ENCODE measurements at regions not wholly inside any gene's neighbourhood (a gene's known extent, or its start where the extent isn't known, plus 50 kb on each side); places are given as distances from the start of the nearest gene placed in this dataset.

DNA sequence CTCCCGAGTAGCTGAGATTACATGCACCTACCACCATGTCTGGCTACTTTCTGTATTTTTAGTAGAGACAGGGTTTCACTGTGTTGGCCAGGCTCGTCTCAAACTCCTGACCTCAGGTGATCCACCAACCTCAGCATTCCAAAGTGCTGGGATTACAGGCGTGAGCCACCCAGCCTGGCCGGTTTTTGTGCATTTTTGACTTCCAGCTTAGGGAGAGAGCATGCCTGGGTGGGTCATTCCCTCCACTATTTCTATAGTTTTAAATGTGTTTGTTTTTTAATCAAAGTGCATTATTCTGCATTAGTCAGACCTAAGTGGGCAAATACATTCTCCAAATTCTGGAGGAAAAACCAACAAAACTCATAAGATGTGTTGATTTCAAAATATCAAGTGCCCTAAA, 207.4 kb upstream of the NRIP1 start (continued):
- TF ChIP-seq ZNF391 (tag by site-specific recombination; IDR thresholded peaks at IDR 0.05; ENCODE audit: borderline replicate concordance, low read depth) (no peak), ZNF621 (tag by site-specific recombination; IDR thresholded peaks at IDR 0.05) (no peak), ZBTB48 (tag by site-specific recombination; IDR thresholded peaks at IDR 0.05) (no peak), PRDM2 (tag by site-specific recombination; IDR thresholded peaks at IDR 0.05; ENCODE audit: borderline replicate concordance) (no peak), ZNF596 (tag by site-specific recombination; IDR thresholded peaks at IDR 0.05) (no peak), ZNF302 (tag by site-specific recombination; IDR thresholded peaks at IDR 0.05; ENCODE audit: low read depth) (no peak), ZNF791 (tag by site-specific recombination; IDR thresholded peaks at IDR 0.05) (no peak), ZBTB1 (tag by site-specific recombination; IDR thresholded peaks at IDR 0.05) (no peak), ZNF266 (tag by site-specific recombination; IDR thresholded peaks at IDR 0.05; ENCODE audit: low read depth) (no peak), HOXC10 (CRISPR knock-in tag; IDR thresholded peaks at IDR 0.05) (no peak), ZNF335 (tag by site-specific recombination; conservative IDR thresholded peaks at IDR 0.05) (no peak), YY1 (tag by site-specific recombination; IDR thresholded peaks at IDR 0.05) (no peak), ZNF16 (tag by site-specific recombination; IDR thresholded peaks at IDR 0.05; ENCODE audit: low read depth) (no peak)

DNA sequence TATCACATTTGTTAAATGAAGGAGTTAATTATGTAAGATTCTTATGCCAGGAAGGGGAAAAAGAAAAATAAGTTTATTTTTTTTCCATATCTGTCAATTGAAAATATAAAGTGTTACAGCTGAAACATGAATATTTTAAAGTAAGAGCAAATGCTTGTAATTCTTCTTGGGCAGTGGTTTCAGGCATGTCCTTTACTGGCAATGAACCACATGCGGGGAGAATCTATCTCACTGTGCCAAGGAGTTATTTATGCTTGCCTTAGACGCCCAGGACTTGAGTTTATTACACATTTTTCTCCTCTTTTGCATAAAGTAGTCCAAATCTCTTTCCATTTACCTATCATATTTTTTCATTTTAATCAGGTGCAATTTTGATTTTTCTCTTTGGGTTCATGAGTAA, 207.8 kb upstream of the NRIP1 start:
- H3K9me3 ChIP-seq (ENCODE audit: control insufficient read depth, insufficient read depth, low read depth, low read length): no peaks in the 10 kb centered on the region
- TF ChIP-seq ZNF132 (tag by site-specific recombination; IDR thresholded peaks at IDR 0.05; ENCODE audit: borderline replicate concordance) (no peak), ZNF677 (tag by site-specific recombination; IDR thresholded peaks at IDR 0.05) (no peak), ZNF777 (tag by site-specific recombination; IDR thresholded peaks at IDR 0.05; ENCODE audit: borderline replicate concordance) (no peak), SALL2 (tag by site-specific recombination; IDR thresholded peaks at IDR 0.05; ENCODE audit: borderline replicate concordance) (no peak), KLF7 (tag by site-specific recombination; IDR thresholded peaks at IDR 0.05; ENCODE audit: borderline replicate concordance) (no peak), ZBTB20 (tag by site-specific recombination; IDR thresholded peaks at IDR 0.05) (no peak), ZNF76 (tag by site-specific recombination; IDR thresholded peaks at IDR 0.05; ENCODE audit: borderline replicate concordance, low read depth) (no peak), ZNF621 (tag by site-specific recombination; IDR thresholded peaks at IDR 0.05) (no peak)
- TF ChIP-seq, protein P1, sequence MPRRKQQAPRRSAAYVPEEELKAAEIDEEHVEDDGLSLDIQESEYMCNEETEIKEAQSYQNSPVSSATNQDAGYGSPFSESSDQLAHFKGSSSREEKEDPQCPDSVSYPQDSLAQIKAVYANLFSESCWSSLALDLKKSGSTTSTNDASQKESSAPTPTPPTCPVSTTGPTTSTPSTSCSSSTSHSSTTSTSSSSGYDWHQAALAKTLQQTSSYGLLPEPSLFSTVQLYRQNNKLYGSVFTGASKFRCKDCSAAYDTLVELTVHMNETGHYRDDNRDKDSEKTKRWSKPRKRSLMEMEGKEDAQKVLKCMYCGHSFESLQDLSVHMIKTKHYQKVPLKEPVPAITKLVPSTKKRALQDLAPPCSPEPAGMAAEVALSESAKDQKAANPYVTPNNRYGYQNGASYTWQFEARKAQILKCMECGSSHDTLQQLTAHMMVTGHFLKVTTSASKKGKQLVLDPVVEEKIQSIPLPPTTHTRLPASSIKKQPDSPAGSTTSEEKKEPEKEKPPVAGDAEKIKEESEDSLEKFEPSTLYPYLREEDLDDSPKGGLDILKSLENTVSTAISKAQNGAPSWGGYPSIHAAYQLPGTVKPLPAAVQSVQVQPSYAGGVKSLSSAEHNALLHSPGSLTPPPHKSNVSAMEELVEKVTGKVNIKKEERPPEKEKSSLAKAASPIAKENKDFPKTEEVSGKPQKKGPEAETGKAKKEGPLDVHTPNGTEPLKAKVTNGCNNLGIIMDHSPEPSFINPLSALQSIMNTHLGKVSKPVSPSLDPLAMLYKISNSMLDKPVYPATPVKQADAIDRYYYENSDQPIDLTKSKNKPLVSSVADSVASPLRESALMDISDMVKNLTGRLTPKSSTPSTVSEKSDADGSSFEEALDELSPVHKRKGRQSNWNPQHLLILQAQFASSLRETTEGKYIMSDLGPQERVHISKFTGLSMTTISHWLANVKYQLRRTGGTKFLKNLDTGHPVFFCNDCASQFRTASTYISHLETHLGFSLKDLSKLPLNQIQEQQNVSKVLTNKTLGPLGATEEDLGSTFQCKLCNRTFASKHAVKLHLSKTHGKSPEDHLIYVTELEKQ (tag by site-specific recombination; IDR thresholded peaks at IDR 0.05; ENCODE audit: borderline replicate concordance): no peak
- H3K36me3 ChIP-seq (ENCODE audit: control insufficient read depth in 2 of 2, insufficient read depth in 1 of 2, low read length in 2 of 2): no peaks in the 10 kb centered on the region
- H3K4me1 ChIP-seq (ENCODE audit: control insufficient read depth, insufficient read depth, low read length): no peaks in the 10 kb centered on the region
- H3K4me3 ChIP-seq (ENCODE audit: low read depth, low read length): no peak overlapping the region
- ChIA-PET CTCF (no interaction called here), POLR2A (no interaction called here)
- no peak overlapping the region for H3K27ac ChIP-seq (ENCODE audit: extremely low read depth, low read depth, low read length)

Data from HEK293 (cell line).